ENCODE measurements at regions not wholly inside any gene's neighbourhood (a gene's known extent, or its start where the extent isn't known, plus 50 kb on each side); places are given as distances from the start of the nearest gene placed in this dataset.

DNA sequence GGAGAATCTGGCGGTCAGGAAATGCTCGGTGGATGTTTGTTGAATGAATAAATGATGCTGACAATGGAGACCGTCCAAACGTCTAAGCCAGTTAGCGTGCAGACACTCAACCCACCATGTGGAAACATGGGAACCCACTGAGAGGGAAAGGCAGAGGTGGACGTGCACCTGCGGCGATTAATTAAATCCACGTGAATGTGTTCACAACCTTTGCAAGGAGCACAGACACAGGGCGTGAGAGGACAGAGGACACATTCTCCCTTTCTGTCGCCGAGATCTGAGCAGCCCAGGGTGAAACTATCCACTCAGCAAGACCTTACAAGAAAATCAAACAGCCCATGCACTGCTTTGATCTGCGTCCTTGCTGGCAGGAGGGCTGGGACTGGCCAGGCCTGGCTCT lies 58.3 kb upstream of the LINC01488 start:
- TF ChIP-seq POLR2A (IDR thresholded peaks at IDR 0.05), result no peak
- TF ChIP-seq, protein P1, sequence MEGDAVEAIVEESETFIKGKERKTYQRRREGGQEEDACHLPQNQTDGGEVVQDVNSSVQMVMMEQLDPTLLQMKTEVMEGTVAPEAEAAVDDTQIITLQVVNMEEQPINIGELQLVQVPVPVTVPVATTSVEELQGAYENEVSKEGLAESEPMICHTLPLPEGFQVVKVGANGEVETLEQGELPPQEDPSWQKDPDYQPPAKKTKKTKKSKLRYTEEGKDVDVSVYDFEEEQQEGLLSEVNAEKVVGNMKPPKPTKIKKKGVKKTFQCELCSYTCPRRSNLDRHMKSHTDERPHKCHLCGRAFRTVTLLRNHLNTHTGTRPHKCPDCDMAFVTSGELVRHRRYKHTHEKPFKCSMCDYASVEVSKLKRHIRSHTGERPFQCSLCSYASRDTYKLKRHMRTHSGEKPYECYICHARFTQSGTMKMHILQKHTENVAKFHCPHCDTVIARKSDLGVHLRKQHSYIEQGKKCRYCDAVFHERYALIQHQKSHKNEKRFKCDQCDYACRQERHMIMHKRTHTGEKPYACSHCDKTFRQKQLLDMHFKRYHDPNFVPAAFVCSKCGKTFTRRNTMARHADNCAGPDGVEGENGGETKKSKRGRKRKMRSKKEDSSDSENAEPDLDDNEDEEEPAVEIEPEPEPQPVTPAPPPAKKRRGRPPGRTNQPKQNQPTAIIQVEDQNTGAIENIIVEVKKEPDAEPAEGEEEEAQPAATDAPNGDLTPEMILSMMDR (IDR thresholded peaks at IDR 0.05), result no peak
